ENCODE measurements at regions not wholly inside any gene's neighbourhood (a gene's known extent, or its start where the extent isn't known, plus 50 kb on each side); places are given as distances from the start of the nearest gene placed in this dataset.

- in situ Hi-C loops (cut with MboI) (no loop called here), intact Hi-C loops (cut with micrococcal nuclease) (no loop called here)
- CTCF ChIA-PET (ENCODE audit: low intra/inter-chr PET ratio), result no interaction called here
- Histone ChIP-seq H3K4me2 (ENCODE audit: insufficient read depth, low read length) (no peak overlapping the region), H3K4me1 (replicated peaks in 1 of 2; ENCODE audit: control insufficient read depth in 2 of 2, insufficient read depth in 2 of 2, low read length in 2 of 2) (no peaks in the 10 kb centered on the region), H3K9ac (ENCODE audit: insufficient read depth in 1 of 2, low read depth in 2 of 2, low read length in 2 of 2) (no peak overlapping the region), H3K27ac (ENCODE audit: extremely low read depth, low read depth, low read length) (no peak overlapping the region), H3K9me1 (ENCODE audit: control insufficient read depth, insufficient read depth, low read length) (no peaks in the 10 kb centered on the region), H3K79me2 (ENCODE audit: control insufficient read depth, insufficient read depth, low read length) (no peaks in the 10 kb centered on the region), H3K36me3 (ENCODE audit: control insufficient read depth, insufficient read depth, low read length) (no peaks in the 10 kb centered on the region), H3K9me3 (replicated peaks; ENCODE audit: control insufficient read depth, insufficient read depth, low read depth, low read length) (no peaks in the 10 kb centered on the region; the same call in 1 of the 2 replicates), H4K20me1 (replicated peaks; ENCODE audit: control insufficient read depth, insufficient read depth, low read length) (no peaks in the 10 kb centered on the region), H2AFZ (ENCODE audit: low read depth, low read length) (no peak overlapping the region), H3K27me3 (ENCODE audit: control insufficient read depth in 2 of 2, insufficient read depth in 2 of 2, low read length in 2 of 2) (no peaks in the 10 kb centered on the region), H3K4me3 (no peak overlapping the region)
- TF ChIP-seq HDAC1 (IDR thresholded peaks at IDR 0.05) (no peak), ZBED1 (IDR thresholded peaks at IDR 0.05) (no peak), ILK (tag; IDR thresholded peaks at IDR 0.05; ENCODE audit: borderline replicate concordance, low read depth) (no peak), ZNF384 (IDR thresholded peaks at IDR 0.05; ENCODE audit: low read depth, low read length) (no peak)
- DNase-seq (ENCODE audit: extremely low read depth in 1 of 4, low spot score in 3 of 4), result no peak
- FAIRE-seq, result no peak
- ATAC-seq, result no peak
- POLR2A ChIA-PET, result interaction anchor here (1.0 kb wide), 1 partner anchor 9 kb away, joined by 3 read pairs; no protein-coding TSS in a partner anchor
- no TSS peak for BruUV-seq (replicated peaks)
These were observed 92.9 kb upstream of the CXCR4 start for GRCh38 chr2:136210822-136211221.

- no peak for DNase-seq (ENCODE audit: extremely low read depth in 1 of 4, low spot score in 3 of 4)
- in situ Hi-C loops (cut with MboI), result no loop called here
- no peaks in the 10 kb centered on the region; the same call in 1 of the 2 replicates for H3K9me3 ChIP-seq (replicated peaks; ENCODE audit: control insufficient read depth, insufficient read depth, low read depth, low read length)
- no peaks in the 10 kb centered on the region for H3K27me3 ChIP-seq (ENCODE audit: control insufficient read depth in 2 of 2, insufficient read depth in 2 of 2, low read length in 2 of 2)
- no peaks in the 10 kb centered on the region for H3K9me1 ChIP-seq (ENCODE audit: control insufficient read depth, insufficient read depth, low read length)
- no peak for ATAC-seq
- H3K36me3 ChIP-seq (ENCODE audit: control insufficient read depth, insufficient read depth, low read length), result no peaks in the 10 kb centered on the region
- FAIRE-seq, result no peak
- H4K20me1 ChIP-seq (replicated peaks; ENCODE audit: control insufficient read depth, insufficient read depth, low read length), result no peaks in the 10 kb centered on the region
- H3K4me2 ChIP-seq (ENCODE audit: insufficient read depth, low read length), result no peak overlapping the region
- ChIA-PET POLR2A (no interaction called here), CTCF (ENCODE audit: low intra/inter-chr PET ratio) (no interaction called here)
- H3K79me2 ChIP-seq (ENCODE audit: control insufficient read depth, insufficient read depth, low read length), result no peaks in the 10 kb centered on the region
- 0% methylated on average over 2 of the region's 2 CpGs for WGBS (ENCODE audit: insufficient coverage, low coverage, missing lambda C conversion rate)
- intact Hi-C loops (cut with micrococcal nuclease), result no loop called here
- H2AFZ ChIP-seq (ENCODE audit: low read depth, low read length), result no peak overlapping the region
- H3K4me3 ChIP-seq, result no peak overlapping the region
- H3K27ac ChIP-seq (ENCODE audit: extremely low read depth, low read depth, low read length), result no peak overlapping the region
- no peak overlapping the region for H3K9ac ChIP-seq (ENCODE audit: insufficient read depth in 1 of 2, low read depth in 2 of 2, low read length in 2 of 2)
- H3K4me1 ChIP-seq (replicated peaks in 1 of 2; ENCODE audit: control insufficient read depth in 2 of 2, insufficient read depth in 2 of 2, low read length in 2 of 2), result no peaks in the 10 kb centered on the region
- no TSS peak for BruUV-seq (replicated peaks)
- no peak for TF ChIP-seq MCM5 (IDR thresholded peaks at IDR 0.05; ENCODE audit: low read depth)
- TF ChIP-seq, protein P1, sequence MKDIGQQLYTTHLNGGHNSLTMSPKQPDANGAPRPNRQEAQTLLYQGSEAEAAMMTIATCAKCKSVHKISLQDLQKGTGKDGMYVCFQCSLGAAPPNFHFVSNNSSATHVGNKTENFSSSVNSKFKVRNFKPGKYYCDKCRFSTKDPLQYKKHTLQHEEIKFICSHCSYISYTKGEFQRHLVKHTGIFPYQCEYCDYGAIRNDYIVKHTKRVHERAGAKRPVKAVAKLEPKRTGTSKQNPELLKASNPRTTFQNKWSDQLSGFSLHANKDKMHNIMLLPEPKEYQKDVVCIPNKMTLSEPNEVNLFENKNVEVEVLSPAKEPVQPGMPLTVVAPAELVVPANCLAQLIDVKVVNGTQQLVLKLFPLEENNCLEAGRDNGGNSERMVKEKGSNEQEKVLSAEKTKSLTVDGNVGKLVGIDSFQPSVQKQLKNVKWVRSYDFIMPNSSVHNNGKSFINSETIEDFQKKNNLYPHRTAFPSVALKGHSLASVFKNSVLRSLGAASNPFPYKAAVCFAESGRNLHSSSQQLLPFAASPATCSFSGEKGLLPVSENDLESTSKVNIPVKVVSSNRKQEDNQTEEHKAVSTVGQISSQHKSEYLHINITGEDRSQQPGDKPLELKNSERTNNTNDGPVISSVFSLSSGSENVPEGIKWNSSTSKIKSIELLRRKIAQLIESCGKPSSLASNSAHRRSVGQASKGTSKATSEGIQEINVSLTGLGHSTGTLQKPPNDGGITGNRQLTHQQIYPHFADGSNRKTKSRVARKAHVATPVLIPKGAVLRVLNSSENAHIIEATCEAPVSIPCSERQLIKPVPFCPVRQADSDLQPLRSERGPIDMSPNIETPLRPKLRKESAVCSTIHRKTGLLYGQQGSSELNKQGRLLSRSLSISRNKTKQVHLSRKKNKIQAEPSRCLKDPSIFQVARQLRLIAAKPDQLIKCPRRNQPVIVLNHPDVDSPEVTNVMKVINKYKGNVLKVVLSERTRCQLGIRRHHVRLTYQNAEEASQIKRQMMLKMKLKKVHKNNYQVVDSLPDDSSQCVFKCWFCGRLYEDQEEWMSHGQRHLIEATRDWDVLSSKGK (CRISPR knock-in tag; IDR thresholded peaks at IDR 0.05), result no peak
These were observed 92.5 kb upstream of the CXCR4 start for GRCh38 chr2:136210455-136210805.
